IPS-NIHi7 (cell line): ENCODE measurements at regions not wholly inside any gene's neighbourhood (a gene's known extent, or its start where the extent isn't known, plus 50 kb on each side); places are given as distances from the start of the nearest gene placed in this dataset.
"Not testable (repeated sequence)": the region's sequence is repeated elsewhere in the genome, so short reads cannot be mapped to it uniquely, and the experiment has no call there.

Source experiments
- DNase-seq: peaks from one replicate; pipeline ENCODE4 v3.0.0; 2012; ENCODE audit warnings: mixed read lengths; ENCODE audit errors: extremely low spot score

GRCh38 chr16:58983181-58983965 lies 249.3 kb upstream of the GOT2 start:
- not testable (repeated sequence) for DNase-seq

- DNase-seq = no peak
Observed at GRCh38 chr16:58970775-58971174, 236.7 kb upstream of the GOT2 start.

GRCh38 chr16:58963479-58963878 lies 229.4 kb upstream of the GOT2 start:
- no peak for DNase-seq

GRCh38 chr16:58962811-58963210 lies 228.7 kb upstream of the GOT2 start:
- no peak for DNase-seq

GRCh38 chr16:58960484-58960883 lies 226.4 kb upstream of the GOT2 start:
- DNase-seq = no peak

- DNase-seq = no peak
Observed at GRCh38 chr16:58960034-58960433, 225.9 kb upstream of the GOT2 start.

GRCh38 chr16:58958749-58959148 lies 224.6 kb upstream of the GOT2 start:
- DNase-seq = no peak

- DNase-seq = no peak
Observed at GRCh38 chr16:58948244-58948643, 214.1 kb upstream of the GOT2 start.

GRCh38 chr16:58940609-58941008 lies 206.5 kb upstream of the GOT2 start:
- no peak for DNase-seq

GRCh38 chr16:58938811-58939210 lies 204.7 kb upstream of the GOT2 start:
- no peak for DNase-seq

GRCh38 chr16:58937661-58938060 lies 203.5 kb upstream of the GOT2 start:
- no peak for DNase-seq

GRCh38 chr16:58933186-58933585 lies 199.1 kb upstream of the GOT2 start:
- no peak for DNase-seq

- no peak for DNase-seq
Observed at GRCh38 chr16:58931436-58931835, 197.3 kb upstream of the GOT2 start.

- DNase-seq = no peak
Observed at GRCh38 chr16:58923094-58923493, 189.0 kb upstream of the GOT2 start.

- DNase-seq = no peak
Observed at GRCh38 chr16:58913456-58913855, 179.3 kb upstream of the GOT2 start.

GRCh38 chr16:58912571-58912970 lies 178.5 kb upstream of the GOT2 start:
- no peak for DNase-seq

GRCh38 chr16:58906981-58907715 lies 173.0 kb upstream of the GOT2 start:
- no peak for DNase-seq

GRCh38 chr16:58904291-58904690 lies 170.2 kb upstream of the GOT2 start:
- no peak for DNase-seq

- DNase-seq = no peak
Observed at GRCh38 chr16:58889516-58889915, 155.4 kb upstream of the GOT2 start.

GRCh38 chr16:58885528-58886170 lies 151.5 kb upstream of the GOT2 start:
- DNase-seq = no peak

GRCh38 chr16:58884141-58884540 lies 150.0 kb upstream of the GOT2 start:
- DNase-seq = no peak

- DNase-seq = no peak
Observed at GRCh38 chr16:58883131-58883530, 149.0 kb upstream of the GOT2 start.

GRCh38 chr16:58882292-58882691 lies 148.2 kb upstream of the GOT2 start:
- no peak for DNase-seq
